VCaP (cell line): ENCODE measurements at regions not wholly inside any gene's neighbourhood (a gene's known extent, or its start where the extent isn't known, plus 50 kb on each side); places are given as distances from the start of the nearest gene placed in this dataset.

Experiments
- H3K27ac ChIP-seq: fragments of 450-650 bp; 2 replicates; pipeline ENCODE4 v1.5.1; 2017
- TF ChIP-seq, protein P1 (sequence below): fragments of 450-650 bp; conservative IDR thresholded peaks from 2 replicates; pipeline ENCODE4 v1.5.1; 2017; ENCODE audit warnings: mild to moderate bottlenecking, moderate library complexity

DNA sequence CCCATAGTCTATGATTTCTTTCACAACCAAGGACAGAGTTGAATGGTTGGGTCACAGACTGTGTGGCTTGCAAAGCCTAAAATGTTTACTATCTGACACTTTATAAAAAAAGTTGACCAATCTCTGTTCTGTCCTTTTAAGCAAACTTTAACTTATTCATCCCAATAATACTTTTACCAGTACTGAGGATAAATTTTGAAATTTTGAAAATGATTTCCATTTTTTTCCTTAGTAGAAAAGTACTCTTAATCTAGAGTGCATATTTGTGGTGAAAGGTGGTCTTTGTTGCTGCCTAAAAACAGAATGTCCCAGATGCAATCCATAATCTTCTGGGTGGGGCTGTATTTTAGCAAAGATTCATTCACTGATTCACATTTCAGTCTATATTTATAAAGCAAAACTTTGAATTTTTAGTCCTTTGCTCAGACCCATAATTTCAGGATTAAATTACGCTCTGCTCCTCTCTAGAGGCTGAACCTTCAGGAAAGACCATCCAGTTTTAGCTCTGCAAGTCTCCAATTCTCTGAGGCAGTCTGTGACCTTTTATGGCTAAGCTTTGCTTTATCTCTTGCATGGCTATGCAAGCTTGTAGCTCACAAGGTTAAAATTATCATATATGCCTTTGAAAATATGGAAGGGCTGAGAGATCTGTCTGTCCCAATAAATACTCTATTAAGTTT is 573.5 kb downstream of the COL12A1 start:
- TF ChIP-seq, protein P1, sequence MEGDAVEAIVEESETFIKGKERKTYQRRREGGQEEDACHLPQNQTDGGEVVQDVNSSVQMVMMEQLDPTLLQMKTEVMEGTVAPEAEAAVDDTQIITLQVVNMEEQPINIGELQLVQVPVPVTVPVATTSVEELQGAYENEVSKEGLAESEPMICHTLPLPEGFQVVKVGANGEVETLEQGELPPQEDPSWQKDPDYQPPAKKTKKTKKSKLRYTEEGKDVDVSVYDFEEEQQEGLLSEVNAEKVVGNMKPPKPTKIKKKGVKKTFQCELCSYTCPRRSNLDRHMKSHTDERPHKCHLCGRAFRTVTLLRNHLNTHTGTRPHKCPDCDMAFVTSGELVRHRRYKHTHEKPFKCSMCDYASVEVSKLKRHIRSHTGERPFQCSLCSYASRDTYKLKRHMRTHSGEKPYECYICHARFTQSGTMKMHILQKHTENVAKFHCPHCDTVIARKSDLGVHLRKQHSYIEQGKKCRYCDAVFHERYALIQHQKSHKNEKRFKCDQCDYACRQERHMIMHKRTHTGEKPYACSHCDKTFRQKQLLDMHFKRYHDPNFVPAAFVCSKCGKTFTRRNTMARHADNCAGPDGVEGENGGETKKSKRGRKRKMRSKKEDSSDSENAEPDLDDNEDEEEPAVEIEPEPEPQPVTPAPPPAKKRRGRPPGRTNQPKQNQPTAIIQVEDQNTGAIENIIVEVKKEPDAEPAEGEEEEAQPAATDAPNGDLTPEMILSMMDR, result no peak

DNA sequence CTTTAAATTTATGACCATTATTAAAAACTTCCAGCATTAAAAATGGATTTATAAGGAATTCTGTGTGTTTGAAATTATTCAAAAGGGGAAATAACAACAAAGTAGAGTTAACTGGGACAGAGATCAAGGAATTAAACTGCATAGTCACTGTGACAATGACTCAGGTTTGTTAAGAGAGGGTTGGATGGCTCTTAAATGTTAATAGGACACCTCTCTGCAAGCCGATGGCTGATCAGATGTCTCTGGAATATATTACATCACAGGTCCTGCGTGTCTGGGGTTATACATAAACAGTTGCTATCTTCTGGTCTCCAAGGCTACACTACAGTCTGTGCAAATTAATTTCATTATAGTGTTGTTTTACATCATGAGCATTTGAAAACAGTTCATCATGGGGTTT is 574.3 kb downstream of the COL12A1 start:
- TF ChIP-seq, protein P1, result no peak
- no peak overlapping the region for H3K27ac ChIP-seq

More for the DNA sequence above, 573.5 kb downstream of the COL12A1 start:
- no peak overlapping the region for H3K27ac ChIP-seq

- TF ChIP-seq, protein P1, result no peak
- H3K27ac ChIP-seq, result no peak overlapping the region
Observed at GRCh38 chr6:74626288-74626687, 579.6 kb downstream of the COL12A1 start.

DNA sequence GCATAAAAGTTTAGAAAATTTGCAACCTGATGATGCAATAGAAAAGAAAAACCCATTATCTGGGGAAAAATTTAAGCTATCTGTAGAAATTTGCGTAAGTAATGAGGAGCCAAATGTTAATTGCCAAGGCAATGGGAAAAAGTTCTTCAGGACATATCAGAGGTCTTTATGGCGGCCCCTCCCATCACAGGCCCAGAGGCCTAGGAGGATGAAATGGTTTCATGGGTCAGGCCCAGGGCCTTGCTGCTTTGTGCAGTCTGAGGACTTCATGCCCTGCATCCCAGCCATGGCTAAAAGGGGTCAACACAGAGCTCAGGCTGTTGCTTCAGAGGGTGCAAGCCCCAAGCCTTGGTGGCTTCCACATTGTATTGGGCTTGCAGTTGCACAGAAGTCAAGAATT is 582.8 kb downstream of the COL12A1 start:
- H3K27ac ChIP-seq, result no peak overlapping the region
- TF ChIP-seq, protein P1, result no peak

GRCh38 chr6:74611220-74611619 is 594.6 kb downstream of the COL12A1 start:
- no peak overlapping the region for H3K27ac ChIP-seq
- TF ChIP-seq, protein P1, result no peak

DNA sequence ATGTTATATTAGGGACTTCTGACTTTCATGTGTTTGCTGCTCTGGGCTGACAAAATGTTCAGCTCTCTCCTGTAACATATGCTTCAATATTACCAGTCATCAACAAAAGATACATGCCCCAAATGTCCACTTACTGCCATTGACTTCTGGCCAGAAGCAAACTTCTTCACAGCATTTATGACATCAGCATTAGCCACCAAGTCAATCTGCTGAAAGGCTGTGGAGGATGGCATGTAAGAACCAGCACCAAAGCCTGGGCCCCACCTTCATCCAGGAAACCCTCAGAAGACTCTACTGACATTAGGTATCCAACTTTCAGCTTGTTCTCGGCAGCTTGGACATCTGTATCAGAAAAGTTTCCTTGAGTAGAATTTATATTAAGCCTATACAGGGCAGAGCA is 595.5 kb downstream of the COL12A1 start:
- TF ChIP-seq, protein P1, result no peak
- H3K27ac ChIP-seq, result no peak overlapping the region

- H3K27ac ChIP-seq, result no peak overlapping the region
- TF ChIP-seq, protein P1, result no peak
Observed at GRCh38 chr6:74609871-74610270, 596.0 kb downstream of the COL12A1 start.
